Spleen (tissue), 11 donors: ENCODE measurements at regions not wholly inside any gene's neighbourhood (a gene's known extent, or its start where the extent isn't known, plus 50 kb on each side); places are given as distances from the start of the nearest gene placed in this dataset.

ENCODE experiments used
- DNase-seq: peaks from one replicate; pipeline ENCODE4 v3.0.0-alpha.2; 2020
- H3K27ac ChIP-seq, 8 donors: fragments of 200-600 bp; sonication (generic) in 7 of 8; 1 replicate in 4 of 8; 2 replicates in 4 of 8; pipeline versions ENCODE4 v1.5.0 to v1.8.0; 2016 to 2021; ENCODE audit warnings: inconsistent platforms in 4 of 8, mild to moderate bottlenecking in 4 of 8, moderate library complexity in 1 of 8
- H3K27me3 ChIP-seq, 7 donors: fragments of 200-600 bp; sonication (generic) in 6 of 7; replicated peaks in 1 of 7; 1 replicate in 4 of 7; 2 replicates in 3 of 7; pipeline versions ENCODE4 v1.5.0 to v1.8.0; 2016 to 2021; ENCODE audit warnings: inconsistent platforms in 3 of 7, mild to moderate bottlenecking in 1 of 7
- H3K36me3 ChIP-seq, 6 donors: fragments of 200-600 bp; sonication (generic) in 5 of 6; 1 replicate in 4 of 6; 2 replicates in 2 of 6; pipeline versions ENCODE4 v1.5.0 to v1.8.0; 2016 to 2021; ENCODE audit warnings: inconsistent platforms in 2 of 6
- H3K4me1 ChIP-seq, 6 donors: fragments of 200-600 bp; sonication (generic) in 5 of 6; 1 replicate in 3 of 6; 2 replicates in 3 of 6; pipeline versions ENCODE4 v1.5.0 to v1.8.0; 2016 to 2021; ENCODE audit warnings: inconsistent platforms in 3 of 6
- H3K4me3 ChIP-seq, 8 donors: fragments of 200-600 bp; sonication (generic) in 7 of 8; 1 replicate in 4 of 8; 2 replicates in 4 of 8; pipeline versions ENCODE4 v1.5.0 to v1.8.0; 2016 to 2021; ENCODE audit warnings: inconsistent platforms in 4 of 8, mild to moderate bottlenecking in 4 of 8, moderate library complexity in 2 of 8
- H3K9me3 ChIP-seq, 8 donors: fragments of 200-600 bp; sonication (generic) in 7 of 8; 1 replicate in 4 of 8; 2 replicates in 4 of 8; pipeline versions ENCODE4 v1.5.0 to v1.8.0; 2016 to 2021; ENCODE audit warnings: inconsistent platforms in 4 of 8
- CTCF ChIP-seq, 11 experiments: fragments of 200-600 bp in 7 of 11; fragments of 450-650 bp in 4 of 11; sonication (generic) in 4 of 11; IDR thresholded peaks in 8 of 11; conservative IDR thresholded peaks in 3 of 11; 1 replicate in 7 of 11; 2 replicates in 4 of 11; pipeline versions ENCODE4 v1.4.0 to v1.8.0; 2016 to 2021; ENCODE audit warnings: antibody characterized with exemption in 11 of 11, inconsistent platforms in 4 of 11, mild to moderate bottlenecking in 1 of 11
- POLR2A ChIP-seq, 3 donors: fragments of 450-650 bp; IDR thresholded peaks; one replicate each; pipeline ENCODE4 v1.5.1; 2017; ENCODE audit warnings: antibody characterized with exemption in 3 of 3, mild to moderate bottlenecking in 1 of 3
- POLR2AphosphoS5 ChIP-seq, 3 donors: sonication (generic); formaldehyde crosslinking; IDR thresholded peaks; one replicate each; pipeline ENCODE4 v1.5.1; 2017; ENCODE audit warnings: antibody characterized with exemption in 3 of 3
- WGBS, 5 donors: extraction: QIAGEN DNeasy Blood & Tissue Kit in 3 of 5; methylation state at CpG; one replicate each; pipeline versions ENCODE4 v1.1.5 to v1.1.7; 2013 to 2018; 5-methylcytosine and 5-hydroxymethylcytosine counted together
- intact Hi-C: fragments of 100-400 bp; cut with DNase I; formaldehyde crosslinking; loops from one replicate; pipeline ENCODE4 v1.15.0; 2023; ENCODE audit warnings: low total_unique reads
- donor health status: healthy with polysubstance abuse.
- donor health status: DM: no; HTN: no; CAD: no; lungs with moderate emphysema.
- donor health status: DM: no; HTN: no; CAD: no.
- donor health status: Bipolar disorder and iron deficiency.
- donor health status: healthy.
- donor health status: DM: no; HTN: no; CAD: no.
- donor health status: DM: yes; HTN: yes; CAD: no.

- TF ChIP-seq POLR2AphosphoS5 (IDR thresholded peaks at IDR 0.05) = no peak
- no peak for TF ChIP-seq POLR2A (IDR thresholded peaks at IDR 0.05)
- TF ChIP-seq CTCF (IDR thresholded peaks at IDR 0.05 in 8 of 11, conservative IDR thresholded peaks at IDR 0.05 in 3 of 11) = no peak
- intact Hi-C loops = no loop called here
- 61 to 76% (median 66%) methylated on average over 2 of the region's 2 CpGs for WGBS, 5 donors
- H3K27me3 ChIP-seq = no peaks in the 10 kb centered on the region
- H3K4me1 ChIP-seq = no peaks in the 10 kb centered on the region
- no peak for DNase-seq
- H3K36me3 ChIP-seq = no peaks in the 10 kb centered on the region
- H3K27ac ChIP-seq = no peak overlapping the region
- no peak overlapping the region for H3K4me3 ChIP-seq
- peaks cover 0 to 4% (median 0%) of the 10 kb centered on the region in 8 donors for H3K9me3 ChIP-seq
These were observed 469.5 kb downstream of the DMRTA1 start for GRCh38 chr9:22916148-22916547.

DNA sequence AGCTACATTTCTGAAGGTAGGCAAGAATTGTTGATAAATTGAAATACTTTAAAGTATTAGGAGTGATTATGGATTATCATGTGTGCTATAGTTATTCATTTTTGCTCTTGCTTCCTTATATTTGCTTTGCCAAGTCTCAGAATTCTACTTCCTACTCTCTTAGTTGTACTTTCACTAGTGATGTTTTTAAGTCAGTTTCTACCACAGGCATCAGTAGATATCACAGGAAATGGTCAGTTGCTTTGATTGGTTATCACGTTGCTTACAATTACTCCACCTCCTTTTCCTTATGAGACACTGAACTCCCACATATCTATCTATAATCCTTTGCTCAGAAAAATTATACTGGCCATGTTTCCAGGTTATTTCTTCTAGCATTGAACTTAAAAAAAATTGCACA is 472.8 kb downstream of the DMRTA1 start:
- no peak for DNase-seq
- intact Hi-C loops = no loop called here
- Histone ChIP-seq H3K36me3 (no peaks in the 10 kb centered on the region), H3K4me3 (no peak overlapping the region), H3K27ac (no peak overlapping the region), H3K27me3 (no peaks in the 10 kb centered on the region), H3K4me1 (no peaks in the 10 kb centered on the region), H3K9me3 (peaks cover 0 to 3% (median 0%) of the 10 kb centered on the region in 8 donors)
- WGBS, 5 donors = 22 to 36% (median 25%) methylated on average over 1 of the region's 1 CpG
- TF ChIP-seq CTCF (IDR thresholded peaks at IDR 0.05 in 8 of 11, conservative IDR thresholded peaks at IDR 0.05 in 3 of 11) (no peak), POLR2A (IDR thresholded peaks at IDR 0.05) (no peak), POLR2AphosphoS5 (IDR thresholded peaks at IDR 0.05) (no peak)

GRCh38 chr9:22921742-22922141 is 475.1 kb downstream of the DMRTA1 start:
- TF ChIP-seq POLR2A (IDR thresholded peaks at IDR 0.05) = no peak
- intact Hi-C loops = no loop called here
- WGBS, 5 donors = 44 to 63% (median 52%) methylated on average over 3 of the region's 3 CpGs

DNA sequence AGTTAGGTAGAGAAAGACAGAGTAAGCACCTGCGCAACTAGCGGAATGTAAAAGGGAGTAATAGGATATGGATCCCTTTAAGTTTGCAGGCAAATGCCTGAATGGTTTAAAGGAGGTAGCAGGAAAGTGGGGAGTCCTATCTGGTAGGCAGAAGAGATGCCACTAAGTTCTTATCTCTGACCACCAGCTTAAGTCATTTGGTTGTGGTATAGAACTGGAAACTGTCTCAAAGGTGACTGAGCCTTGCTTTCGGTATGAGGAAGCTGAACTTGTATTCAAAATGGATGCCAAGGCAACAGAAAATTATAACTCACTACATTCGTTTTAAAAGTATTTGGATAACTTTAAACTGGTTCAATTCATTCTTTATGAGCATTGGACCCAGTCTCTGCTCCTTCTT is 475.6 kb downstream of the DMRTA1 start:
- Histone ChIP-seq H3K9me3 (peaks cover 0 to 3% (median 0%) of the 10 kb centered on the region in 8 donors), H3K27ac (no peak overlapping the region), H3K36me3 (no peaks in the 10 kb centered on the region), H3K27me3 (no peaks in the 10 kb centered on the region), H3K4me3 (no peak overlapping the region), H3K4me1 (no peaks in the 10 kb centered on the region)
- 76 to 85% (median 81%) methylated on average over 4 of the region's 4 CpGs for WGBS, 5 donors
- no peak for DNase-seq
- intact Hi-C loops = no loop called here
- TF ChIP-seq POLR2AphosphoS5 (IDR thresholded peaks at IDR 0.05) (no peak), CTCF (IDR thresholded peaks at IDR 0.05 in 8 of 11, conservative IDR thresholded peaks at IDR 0.05 in 3 of 11) (no peak), POLR2A (IDR thresholded peaks at IDR 0.05) (no peak)

More at GRCh38 chr9:22921742-22922141, 475.1 kb downstream of the DMRTA1 start:
- no peak for DNase-seq
- H3K27me3 ChIP-seq = no peaks in the 10 kb centered on the region
- H3K36me3 ChIP-seq = no peaks in the 10 kb centered on the region
- no peaks in the 10 kb centered on the region for H3K4me1 ChIP-seq
- no peak overlapping the region for H3K4me3 ChIP-seq
- no peak overlapping the region for H3K27ac ChIP-seq
- peaks cover 0 to 3% (median 0%) of the 10 kb centered on the region in 8 donors for H3K9me3 ChIP-seq

DNA sequence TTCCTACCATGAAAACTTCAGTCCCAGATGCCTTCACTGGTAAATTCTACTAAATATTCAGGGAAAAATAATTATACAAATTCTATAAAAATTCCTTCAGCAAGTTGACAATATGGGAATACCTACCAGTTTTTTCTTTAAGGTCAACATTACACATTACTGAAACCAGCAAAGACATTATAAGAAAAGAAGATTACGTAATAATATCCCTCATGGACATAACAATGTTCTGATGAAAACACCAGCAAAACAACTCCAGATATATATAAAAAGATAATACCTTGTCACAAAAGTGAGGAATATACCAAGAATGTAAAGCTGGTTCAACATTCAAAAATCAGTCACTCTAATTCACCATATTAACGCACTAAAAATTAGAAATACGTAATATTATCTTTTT is 507.9 kb downstream of the DMRTA1 start:
- no peak for TF ChIP-seq CTCF (IDR thresholded peaks at IDR 0.05 in 8 of 11, conservative IDR thresholded peaks at IDR 0.05 in 3 of 11)
- no peak for TF ChIP-seq POLR2A (IDR thresholded peaks at IDR 0.05)
- no peak for TF ChIP-seq POLR2AphosphoS5 (IDR thresholded peaks at IDR 0.05)
- intact Hi-C loops = no loop called here
- Histone ChIP-seq H3K27me3 (no peaks in the 10 kb centered on the region), H3K36me3 (no peaks in the 10 kb centered on the region), H3K9me3 (peaks cover 0 to 9% (median 0%) of the 10 kb centered on the region in 8 donors), H3K4me1 (no peaks in the 10 kb centered on the region), H3K4me3 (no peak overlapping the region), H3K27ac (no peak overlapping the region)
- DNase-seq = no peak
- 91 to 95% (median 95%) methylated on average over 3 of the region's 3 CpGs for WGBS, 5 donors
